Renal cortex interstitium (tissue), 11 donors: ENCODE measurements at regions not wholly inside any gene's neighbourhood (a gene's known extent, or its start where the extent isn't known, plus 50 kb on each side); places are given as distances from the start of the nearest gene placed in this dataset.
"Not testable (repeated sequence)": the region's sequence is repeated elsewhere in the genome, so short reads cannot be mapped to it uniquely, and the experiment has no call there.

Source experiments
- DNase-seq, 11 donors: peaks; one replicate each; pipeline ENCODE4 v3.0.0-alpha.2; 2013; ENCODE audit warnings: low read depth in 9 of 11, low spot score in 4 of 11; ENCODE audit errors: extremely low read depth in 1 of 11

- no peak for DNase-seq
These were observed 71.5 kb upstream of the RTL6 start for GRCh38 chr22:44569561-44569991.

GRCh38 chr22:44567846-44568493, 69.9 kb upstream of the RTL6 start:
- DNase-seq, result no peak

- not testable (repeated sequence) for DNase-seq
These were observed 69.4 kb upstream of the RTL6 start for GRCh38 chr22:44567378-44567841.

GRCh38 chr22:44566911-44567310, 68.9 kb upstream of the RTL6 start:
- DNase-seq, result no peak

GRCh38 chr22:44562651-44563050, 64.6 kb upstream of the RTL6 start:
- not testable (repeated sequence) for DNase-seq

- no peak for DNase-seq
These were observed 63.3 kb upstream of the RTL6 start for GRCh38 chr22:44561139-44561840.

GRCh38 chr22:44558671-44559070, 60.6 kb upstream of the RTL6 start:
- not testable (repeated sequence) for DNase-seq

- DNase-seq, result not testable (repeated sequence)
These were observed 59.8 kb upstream of the RTL6 start for GRCh38 chr22:44557872-44558271.

GRCh38 chr22:44557064-44557748, 59.2 kb upstream of the RTL6 start:
- DNase-seq, result no peak

- DNase-seq, result no peak
These were observed 57.6 kb upstream of the RTL6 start for GRCh38 chr22:44555597-44555996.

- no peak for DNase-seq
These were observed 57.0 kb upstream of the RTL6 start for GRCh38 chr22:44555046-44555445.

GRCh38 chr22:44554411-44554810, 56.4 kb upstream of the RTL6 start:
- DNase-seq, result no peak

- DNase-seq, result no peak
These were observed 52.9 kb upstream of the RTL6 start for GRCh38 chr22:44550711-44551491.

- DNase-seq, result no peak
These were observed 51.7 kb upstream of the RTL6 start for GRCh38 chr22:44549701-44550100.

GRCh38 chr22:44548981-44549380, 50.9 kb upstream of the RTL6 start:
- DNase-seq, result no peak
